ENCODE measurements at regions not wholly inside any gene's neighbourhood (a gene's known extent, or its start where the extent isn't known, plus 50 kb on each side); places are given as distances from the start of the nearest gene placed in this dataset.

- Histone ChIP-seq H3K79me2 (ENCODE audit: insufficient read depth, low read length) (no peaks in the 10 kb centered on the region), H3K4me1 (ENCODE audit: control insufficient read depth in 1 of 2, insufficient read depth in 2 of 2, low read length in 2 of 2) (no peaks in the 10 kb centered on the region), H2AFZ (ENCODE audit: insufficient read depth, low read depth, low read length, poor library complexity, severe bottlenecking) (no peak overlapping the region), H3K27ac (ENCODE audit: low read depth in 1 of 2, low read length in 2 of 2) (no peak overlapping the region), H3K4me3 (replicated peaks in 1 of 3; ENCODE audit: low read depth in 2 of 3, low read length in 3 of 3) (no peak overlapping the region), H3K4me2 (replicated peaks; ENCODE audit: extremely low read depth, low read length, poor library complexity, severe bottlenecking) (no peak overlapping the region), H3K27me3 (ENCODE audit: control insufficient read depth in 2 of 2, insufficient read depth in 2 of 2, low read length in 2 of 2) (no peaks in the 10 kb centered on the region), H3K36me3 (replicated peaks in 1 of 2; ENCODE audit: control insufficient read depth in 1 of 2, insufficient read depth in 2 of 2, low read length in 2 of 2) (no peaks in the 10 kb centered on the region), H3K9me3 (replicated peaks in 1 of 2; ENCODE audit: control insufficient read depth in 1 of 2, insufficient read depth in 1 of 2, low read length in 2 of 2) (no peaks in the 10 kb centered on the region), H3K9ac (ENCODE audit: insufficient read depth, low read length, poor library complexity, severe bottlenecking) (no peak overlapping the region), H4K20me1 (ENCODE audit: insufficient read depth, low read length) (no peaks in the 10 kb centered on the region)
- no peaks in the 10 kb centered on the region for H3K36me3 Mint-ChIP-seq
- intact Hi-C loops (cut with micrococcal nuclease), result no loop called here
- DNase-seq, result no peak
- H3K4me1 Mint-ChIP-seq, result no peaks in the 10 kb centered on the region
- TF ChIP-seq CTCF (IDR thresholded peaks at IDR 0.05), result no peak
- no peak overlapping the region for H3K27ac Mint-ChIP-seq
- H3K4me3 Mint-ChIP-seq, result no peak overlapping the region
- H3K27me3 Mint-ChIP-seq (ENCODE audit: low read depth in 3 of 3), result peaks cover 2 to 3% (median 3%) of the 10 kb centered on the region in 3 donors
- H3K9me3 Mint-ChIP-seq, result peaks cover 2 to 9% (median 5%) of the 10 kb centered on the region in 7 donors
Measured at GRCh38 chr6:10177704-10178103, 237.2 kb downstream of the TFAP2A start.

DNA sequence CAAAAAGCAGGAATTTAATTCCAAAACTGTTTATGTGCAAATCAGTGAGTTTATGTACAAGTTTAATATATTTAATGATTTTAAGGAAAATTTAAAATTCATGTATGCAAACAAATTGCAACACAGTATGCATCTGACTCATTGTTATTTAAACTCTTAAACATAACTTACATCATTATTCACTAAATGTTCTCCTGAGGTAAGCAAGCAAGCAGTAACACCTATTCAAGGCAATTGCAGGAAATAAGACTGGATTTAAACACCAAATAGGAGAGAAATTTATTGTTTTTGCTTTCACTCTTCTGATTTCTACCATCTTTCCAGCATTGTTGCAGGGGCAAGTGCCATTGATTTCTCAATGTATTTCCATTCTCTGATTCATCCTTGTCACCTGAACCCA, 239.5 kb downstream of the TFAP2A start:
- H3K79me2 ChIP-seq (ENCODE audit: insufficient read depth, low read length), result no peaks in the 10 kb centered on the region
- H3K4me3 ChIP-seq (replicated peaks in 1 of 3; ENCODE audit: low read depth in 2 of 3, low read length in 3 of 3), result no peak overlapping the region
- H3K36me3 ChIP-seq (replicated peaks in 1 of 2; ENCODE audit: control insufficient read depth in 1 of 2, insufficient read depth in 2 of 2, low read length in 2 of 2), result no peaks in the 10 kb centered on the region
- intact Hi-C loops (cut with micrococcal nuclease), result no loop called here
- no peaks in the 10 kb centered on the region for H3K36me3 Mint-ChIP-seq
- no peak overlapping the region for H3K27ac ChIP-seq (ENCODE audit: low read depth in 1 of 2, low read length in 2 of 2)
- peaks cover 0 to 2% (median 2%) of the 10 kb centered on the region in 3 donors for H3K27me3 Mint-ChIP-seq (ENCODE audit: low read depth in 3 of 3)
- no peaks in the 10 kb centered on the region for H3K4me1 Mint-ChIP-seq
- no peak overlapping the region for H3K4me3 Mint-ChIP-seq
- no peak overlapping the region for H3K4me2 ChIP-seq (replicated peaks; ENCODE audit: extremely low read depth, low read length, poor library complexity, severe bottlenecking)
- no peak for DNase-seq
- H3K9ac ChIP-seq (ENCODE audit: insufficient read depth, low read length, poor library complexity, severe bottlenecking), result no peak overlapping the region
- peaks cover 6 to 21% (median 14%) of the 10 kb centered on the region in 7 donors for H3K9me3 Mint-ChIP-seq
- H2AFZ ChIP-seq (ENCODE audit: insufficient read depth, low read depth, low read length, poor library complexity, severe bottlenecking), result no peak overlapping the region
- H3K27me3 ChIP-seq (ENCODE audit: control insufficient read depth in 2 of 2, insufficient read depth in 2 of 2, low read length in 2 of 2), result no peaks in the 10 kb centered on the region
- no peak overlapping the region for H3K27ac Mint-ChIP-seq
- no peaks in the 10 kb centered on the region for H4K20me1 ChIP-seq (ENCODE audit: insufficient read depth, low read length)
- no peaks in the 10 kb centered on the region for H3K4me1 ChIP-seq (ENCODE audit: control insufficient read depth in 1 of 2, insufficient read depth in 2 of 2, low read length in 2 of 2)
- TF ChIP-seq CTCF (IDR thresholded peaks at IDR 0.05), result no peak
- H3K9me3 ChIP-seq (replicated peaks in 1 of 2; ENCODE audit: control insufficient read depth in 1 of 2, insufficient read depth in 1 of 2, low read length in 2 of 2), result peaks cover 5 to 9% of the 10 kb centered on the region in 2 donors
